Endothelial cell (in vitro differentiated cells): ENCODE measurements at regions not wholly inside any gene's neighbourhood (a gene's known extent, or its start where the extent isn't known, plus 50 kb on each side); places are given as distances from the start of the nearest gene placed in this dataset.
"Not testable (repeated sequence)": the region's sequence is repeated elsewhere in the genome, so short reads cannot be mapped to it uniquely, and the experiment has no call there.

Experiments
- DNase-seq: peaks from one replicate; pipeline ENCODE4 v3.0.0; 2021; ENCODE audit warnings: low spot score
- H3K27ac Mint-ChIP-seq: one replicate; pipeline ENCODE4 v1.8.0; 2021; ENCODE audit warnings: mixed read lengths, inconsistent platforms; ENCODE audit not compliant: unreplicated experiment
- H3K27me3 Mint-ChIP-seq: one replicate; pipeline ENCODE4 v1.8.0; 2021; ENCODE audit warnings: mild to moderate bottlenecking, moderate library complexity, mixed read lengths, inconsistent platforms; ENCODE audit not compliant: unreplicated experiment
- H3K36me3 Mint-ChIP-seq: one replicate; pipeline ENCODE4 v1.8.0; 2021; ENCODE audit warnings: mild to moderate bottlenecking, low read depth, mixed read lengths, inconsistent platforms; ENCODE audit not compliant: unreplicated experiment
- H3K4me1 Mint-ChIP-seq: one replicate; pipeline ENCODE4 v1.8.0; 2021; ENCODE audit warnings: mild to moderate bottlenecking, mixed read lengths, inconsistent platforms; ENCODE audit not compliant: unreplicated experiment
- H3K4me3 Mint-ChIP-seq: one replicate; pipeline ENCODE4 v1.8.0; 2021; ENCODE audit warnings: mild to moderate bottlenecking, mixed read lengths, inconsistent platforms; ENCODE audit not compliant: unreplicated experiment
- H3K9me3 Mint-ChIP-seq: one replicate; pipeline ENCODE4 v1.8.0; 2021; ENCODE audit warnings: mixed read lengths, inconsistent platforms; ENCODE audit not compliant: unreplicated experiment
- TF ChIP-seq, protein P1 (sequence below): fragments of 200-600 bp; sonication (generic); IDR thresholded peaks from one replicate; pipeline ENCODE4 v1.5.0; 2021; ENCODE audit warnings: antibody characterized with exemption; ENCODE audit not compliant: unreplicated experiment

DNA sequence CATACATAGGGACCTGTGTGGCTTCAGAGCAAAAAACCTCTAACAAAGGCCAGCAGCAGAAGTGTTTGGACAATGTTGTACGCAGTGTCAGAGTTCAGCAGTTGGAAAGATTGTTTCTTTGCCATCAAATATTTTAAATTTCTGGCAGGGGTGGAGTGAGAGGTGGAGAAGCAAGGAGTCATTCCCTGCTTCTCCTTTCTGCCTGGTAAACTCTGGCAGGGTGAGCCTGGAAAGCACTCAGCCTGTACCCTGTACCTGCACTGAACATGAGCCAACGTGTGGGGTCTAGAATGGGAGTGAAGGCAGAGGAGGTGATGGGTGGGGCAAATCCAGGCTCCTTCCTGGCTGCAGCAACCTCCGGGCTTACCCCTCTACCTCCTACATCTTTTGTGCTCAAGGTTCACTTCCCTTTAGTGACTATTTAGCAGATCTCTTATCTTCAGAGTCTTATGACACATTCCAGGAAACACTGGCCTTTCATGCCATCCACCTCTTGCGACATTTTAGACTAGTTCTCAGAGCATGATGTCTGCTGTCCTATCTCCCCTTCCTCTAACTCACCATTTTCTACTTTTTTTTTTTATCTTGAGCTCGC lies 445.0 kb upstream of the PIK3R1 start:
- Mint-ChIP-seq H3K36me3 (no peaks in the 10 kb centered on the region), H3K9me3 (no peaks in the 10 kb centered on the region), H3K27ac (no peak overlapping the region), H3K27me3 (no peaks in the 10 kb centered on the region), H3K4me1 (peaks cover 6% of the 10 kb centered on the region), H3K4me3 (no peak overlapping the region)
- no peak for DNase-seq
- TF ChIP-seq, protein P1, sequence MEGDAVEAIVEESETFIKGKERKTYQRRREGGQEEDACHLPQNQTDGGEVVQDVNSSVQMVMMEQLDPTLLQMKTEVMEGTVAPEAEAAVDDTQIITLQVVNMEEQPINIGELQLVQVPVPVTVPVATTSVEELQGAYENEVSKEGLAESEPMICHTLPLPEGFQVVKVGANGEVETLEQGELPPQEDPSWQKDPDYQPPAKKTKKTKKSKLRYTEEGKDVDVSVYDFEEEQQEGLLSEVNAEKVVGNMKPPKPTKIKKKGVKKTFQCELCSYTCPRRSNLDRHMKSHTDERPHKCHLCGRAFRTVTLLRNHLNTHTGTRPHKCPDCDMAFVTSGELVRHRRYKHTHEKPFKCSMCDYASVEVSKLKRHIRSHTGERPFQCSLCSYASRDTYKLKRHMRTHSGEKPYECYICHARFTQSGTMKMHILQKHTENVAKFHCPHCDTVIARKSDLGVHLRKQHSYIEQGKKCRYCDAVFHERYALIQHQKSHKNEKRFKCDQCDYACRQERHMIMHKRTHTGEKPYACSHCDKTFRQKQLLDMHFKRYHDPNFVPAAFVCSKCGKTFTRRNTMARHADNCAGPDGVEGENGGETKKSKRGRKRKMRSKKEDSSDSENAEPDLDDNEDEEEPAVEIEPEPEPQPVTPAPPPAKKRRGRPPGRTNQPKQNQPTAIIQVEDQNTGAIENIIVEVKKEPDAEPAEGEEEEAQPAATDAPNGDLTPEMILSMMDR = no peak

DNA sequence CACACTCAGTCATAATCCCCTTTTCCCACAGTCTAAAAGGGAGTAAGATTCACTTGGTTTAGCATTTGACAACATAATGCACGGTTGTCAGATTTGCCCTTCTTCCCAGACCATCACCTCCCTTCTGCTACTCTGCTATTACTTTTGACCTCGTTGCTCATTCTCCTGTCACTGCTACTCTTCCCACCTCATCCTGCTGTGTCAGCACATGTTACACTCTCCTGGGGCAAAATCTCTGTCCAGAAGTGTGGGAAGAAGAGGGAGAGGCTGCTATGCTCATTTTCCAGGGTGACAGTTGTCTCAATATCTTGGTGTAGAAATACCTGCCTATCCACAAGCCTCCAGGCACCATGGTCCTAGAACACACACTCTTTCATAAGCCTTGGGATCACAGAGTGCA lies 449.9 kb upstream of the PIK3R1 start:
- no peaks in the 10 kb centered on the region for H3K36me3 Mint-ChIP-seq
- peaks cover under 1% of the 10 kb centered on the region for H3K27me3 Mint-ChIP-seq
- TF ChIP-seq, protein P1 = no peak
- H3K4me1 Mint-ChIP-seq = peaks cover 3% of the 10 kb centered on the region
- H3K4me3 Mint-ChIP-seq = no peak overlapping the region
- no peak overlapping the region for H3K27ac Mint-ChIP-seq
- H3K9me3 Mint-ChIP-seq = no peaks in the 10 kb centered on the region
- no peak for DNase-seq

DNA sequence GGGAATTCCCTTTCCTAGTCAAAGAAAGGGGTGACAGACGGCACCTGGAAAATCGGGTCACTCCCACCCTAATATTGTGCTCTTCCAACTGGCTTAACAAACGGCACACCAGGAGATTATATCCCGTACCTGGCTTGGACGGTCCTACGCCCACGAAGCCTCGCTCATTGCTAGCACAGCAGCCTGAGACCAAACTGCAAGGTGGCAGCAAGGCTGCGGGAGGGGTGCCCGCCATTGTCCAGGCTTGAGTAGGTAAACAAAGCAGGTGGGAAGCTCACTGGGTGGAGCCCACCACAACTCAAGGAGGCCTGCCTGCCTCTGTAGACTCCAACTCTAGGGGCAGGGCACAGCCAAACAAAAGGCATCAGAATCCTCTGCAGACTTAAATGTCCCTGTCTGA lies 457.8 kb upstream of the PIK3R1 start:
- not testable (repeated sequence) for H3K27me3 Mint-ChIP-seq, H3K4me1 Mint-ChIP-seq, H3K27ac Mint-ChIP-seq, H3K4me3 Mint-ChIP-seq, DNase-seq, H3K36me3 Mint-ChIP-seq
- peaks cover 12% of the 10 kb centered on the region for H3K9me3 Mint-ChIP-seq

DNA sequence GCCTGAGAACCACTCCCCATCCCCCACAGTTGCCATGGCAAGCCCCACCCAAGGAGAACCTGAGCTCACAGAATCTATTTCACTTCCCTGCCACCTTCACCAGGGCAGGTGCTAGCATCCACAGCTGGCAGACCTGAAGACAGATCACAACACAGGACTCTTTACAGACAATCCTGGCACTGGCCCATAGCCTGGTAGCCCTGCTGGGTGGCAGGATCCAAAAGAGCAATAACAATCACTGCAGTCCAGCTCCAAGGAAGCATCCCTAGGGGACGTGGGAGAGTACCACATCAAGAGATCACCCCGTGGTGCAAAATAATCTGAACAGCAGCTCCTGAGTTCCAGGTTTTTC lies 463.2 kb upstream of the PIK3R1 start:
- no peak overlapping the region for H3K27ac Mint-ChIP-seq
- no peaks in the 10 kb centered on the region for H3K4me1 Mint-ChIP-seq
- TF ChIP-seq, protein P1 = no peak
- no peaks in the 10 kb centered on the region for H3K27me3 Mint-ChIP-seq
- no peak for DNase-seq
- peaks cover 9% of the 10 kb centered on the region for H3K9me3 Mint-ChIP-seq
- peaks cover 3% of the 10 kb centered on the region for H3K36me3 Mint-ChIP-seq
- H3K4me3 Mint-ChIP-seq = no peak overlapping the region

DNA sequence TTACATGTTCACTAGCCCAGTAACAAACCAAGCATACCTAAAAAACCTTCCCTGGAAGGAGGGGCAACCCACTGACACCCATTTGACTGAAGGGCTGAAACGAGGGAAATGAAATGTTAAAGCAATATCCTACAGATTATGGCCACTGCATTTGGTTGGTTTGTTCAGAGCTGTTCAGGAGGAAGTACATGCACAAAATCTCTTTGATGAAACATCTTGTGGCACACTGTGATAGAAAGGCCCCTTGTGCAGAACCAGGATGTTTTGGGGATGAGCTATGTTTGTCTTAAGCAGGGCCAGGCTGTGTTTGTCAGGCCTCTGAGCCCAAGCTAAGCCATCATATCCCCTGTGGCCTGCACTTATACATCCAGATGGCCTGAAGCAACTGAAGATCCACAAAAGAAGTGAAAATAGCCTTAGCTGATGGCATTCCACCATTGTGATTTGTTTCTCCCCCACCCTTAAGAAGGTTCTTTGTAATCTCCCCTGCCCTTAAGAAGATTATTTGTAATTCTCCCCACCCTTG lies 467.3 kb upstream of the PIK3R1 start:
- TF ChIP-seq, protein P1 = no peak
- Mint-ChIP-seq H3K27ac (no peak overlapping the region), H3K36me3 (no peaks in the 10 kb centered on the region), H3K4me3 (no peak overlapping the region), H3K27me3 (no peaks in the 10 kb centered on the region), H3K4me1 (no peaks in the 10 kb centered on the region), H3K9me3 (peaks cover 3% of the 10 kb centered on the region)
- no peak for DNase-seq
